ENCODE measurements at regions not wholly inside any gene's neighbourhood (a gene's known extent, or its start where the extent isn't known, plus 50 kb on each side); places are given as distances from the start of the nearest gene placed in this dataset.

GRCh38 chr2:81250270-81250669 is 945.7 kb upstream of the LRRTM1 start (continued):
- TF ChIP-seq IRF3 (IDR thresholded peaks at IDR 0.05): no peak
- TF ChIP-seq E2F8 (IDR thresholded peaks at IDR 0.05; ENCODE audit: low read depth, partially characterized antibody): no peak
- no peak for TF ChIP-seq ZZZ3 (IDR thresholded peaks at IDR 0.05; ENCODE audit: control insufficient read depth, insufficient read length, low read depth)
- TF ChIP-seq USF2 (IDR thresholded peaks at IDR 0.05; ENCODE audit: borderline replicate concordance, low read depth, low read length): no peak
- TF ChIP-seq IKZF1 (conservative IDR thresholded peaks at IDR 0.05): peak; percentile 67
- peak; percentile 94 for TF ChIP-seq MTA2 (IDR thresholded peaks at IDR 0.05; ENCODE audit: low read depth)
- TF ChIP-seq RAD51 (IDR thresholded peaks at IDR 0.05): no peak
- TF ChIP-seq RBBP5 (conservative IDR thresholded peaks at IDR 0.05): no peak
- TF ChIP-seq PML (IDR thresholded peaks at IDR 0.05; ENCODE audit: low read length): no peak
- TF ChIP-seq ZNF24 (IDR thresholded peaks at IDR 0.05): 0 out of 2 replicates have a peak, but pooled peaks have one; percentile 70
- no peak for TF ChIP-seq POLR2A (IDR thresholded peaks at IDR 0.05; ENCODE audit: low read depth, low read length)
- 0 out of 2 replicates have a peak, but pooled peaks have one; percentile 35 for TF ChIP-seq ZNF384 (IDR thresholded peaks at IDR 0.05; ENCODE audit: borderline replicate concordance, low read depth, low read length)
- TF ChIP-seq MYC (IDR thresholded peaks at IDR 0.05; ENCODE audit: insufficient read depth, insufficient read length, insufficient replicate concordance, low read length, severe bottlenecking): no peak
- TF ChIP-seq CHD2 (IDR thresholded peaks at IDR 0.05; ENCODE audit: borderline replicate concordance, low read depth, low read length): peak; percentile 59; the same call in 1 of the 2 replicates
- TF ChIP-seq ATF7 (IDR thresholded peaks at IDR 0.05; ENCODE audit: low read depth): peak; percentile 83
- no peak for TF ChIP-seq FOXK2 (IDR thresholded peaks at IDR 0.05)
- TF ChIP-seq BCLAF1 (IDR thresholded peaks at IDR 0.05): no peak
- TF ChIP-seq ZNF592 (IDR thresholded peaks at IDR 0.05): no peak
- TF ChIP-seq ELK1 (IDR thresholded peaks at IDR 0.05; ENCODE audit: low read depth, low read length): no peak
